ENCODE measurements at regions not wholly inside any gene's neighbourhood (a gene's known extent, or its start where the extent isn't known, plus 50 kb on each side); places are given as distances from the start of the nearest gene placed in this dataset.
A peak's percentile ranks its signal among the peaks of the same experiment; 100 is the strongest.

DNA sequence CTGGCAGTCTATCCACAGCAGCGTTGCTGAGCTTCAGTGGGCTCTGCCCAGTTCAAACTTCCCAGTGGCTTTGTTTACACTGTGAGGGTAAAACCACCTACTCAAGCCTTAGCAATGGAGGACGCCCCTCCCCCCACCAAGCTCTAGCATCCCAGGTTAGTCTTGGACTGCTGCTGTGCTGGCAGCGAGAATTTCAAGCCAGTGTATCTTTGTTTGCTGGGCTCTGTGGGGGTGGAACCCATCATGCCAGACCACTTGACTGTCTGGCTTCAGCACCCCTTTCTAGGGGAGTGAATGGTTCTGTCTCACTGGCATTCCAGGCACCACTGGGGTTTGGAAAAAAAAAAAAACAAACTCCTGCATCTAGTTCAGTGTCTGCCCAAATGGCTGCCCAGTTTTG, 249.7 kb upstream of the SYNCRIP start:
- TF ChIP-seq SUZ12 (IDR thresholded peaks at IDR 0.05; ENCODE audit: extremely low read depth, insufficient read depth, insufficient read length) (no peak), ZNF274 (IDR thresholded peaks at IDR 0.05; ENCODE audit: low read depth, low read length) (no peak), YY1 (IDR thresholded peaks at IDR 0.05; ENCODE audit: insufficient read depth, insufficient read length) (no peak)
- Histone ChIP-seq H3K27me3 (ENCODE audit: insufficient read depth, insufficient read length) (no peaks in the 10 kb centered on the region), H3K36me3 (ENCODE audit: insufficient read depth, insufficient read length, low read length) (no peaks in the 10 kb centered on the region), H3K4me3 (ENCODE audit: insufficient read length, low read depth) (no peak overlapping the region), H3K9ac (ENCODE audit: insufficient read length, low read depth) (no peak overlapping the region), H3K9me3 (ENCODE audit: insufficient read depth, low read length) (peaks cover 8% of the 10 kb centered on the region; the same call in 1 of the 2 replicates), H3K4me1 (ENCODE audit: insufficient read depth, insufficient read length) (no peaks in the 10 kb centered on the region)
- DNase-seq (ENCODE audit: low read depth, low spot score) = peak; percentile 28

GRCh38 chr6:85887461-85887860, 244.8 kb upstream of the SYNCRIP start:
- H3K4me3 ChIP-seq (ENCODE audit: insufficient read length, low read depth) = no peak overlapping the region
- H3K9me3 ChIP-seq (ENCODE audit: insufficient read depth, low read length) = no peaks in the 10 kb centered on the region
- no peaks in the 10 kb centered on the region for H3K4me1 ChIP-seq (ENCODE audit: insufficient read depth, insufficient read length)
- no peak overlapping the region for H3K9ac ChIP-seq (ENCODE audit: insufficient read length, low read depth)
- no peak for TF ChIP-seq SUZ12 (IDR thresholded peaks at IDR 0.05; ENCODE audit: extremely low read depth, insufficient read depth, insufficient read length)
- TF ChIP-seq ZNF274 (IDR thresholded peaks at IDR 0.05; ENCODE audit: low read depth, low read length) = no peak
- TF ChIP-seq YY1 (IDR thresholded peaks at IDR 0.05; ENCODE audit: insufficient read depth, insufficient read length) = no peak
- no peaks in the 10 kb centered on the region for H3K27me3 ChIP-seq (ENCODE audit: insufficient read depth, insufficient read length)
- DNase-seq (ENCODE audit: low read depth, low spot score) = no peak
- no peaks in the 10 kb centered on the region for H3K36me3 ChIP-seq (ENCODE audit: insufficient read depth, insufficient read length, low read length)

DNA sequence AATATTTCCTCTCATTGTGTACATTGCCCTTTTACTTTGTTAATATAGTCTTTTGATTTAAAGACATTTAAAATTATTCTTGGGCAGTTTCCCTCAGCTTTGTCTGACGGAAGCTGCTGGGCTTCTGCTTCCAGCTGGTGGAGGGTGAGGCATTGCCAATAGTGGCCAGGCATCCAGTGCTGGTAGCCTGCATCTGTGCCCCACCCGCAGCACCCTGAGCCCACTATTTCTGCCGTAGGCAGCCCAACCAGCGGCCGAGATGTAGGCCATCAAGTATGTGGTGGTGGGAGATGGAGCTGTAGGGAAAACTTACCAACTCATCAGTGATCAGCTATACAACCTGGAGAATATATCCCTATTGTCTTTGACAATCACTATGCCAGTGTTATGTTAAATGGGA, 226.0 kb upstream of the SYNCRIP start:
- H3K36me3 ChIP-seq (ENCODE audit: insufficient read depth, insufficient read length, low read length) = no peaks in the 10 kb centered on the region
- no peak for DNase-seq (ENCODE audit: low read depth, low spot score)

GRCh38 chr6:85867595-85867994, 224.9 kb upstream of the SYNCRIP start:
- Histone ChIP-seq H3K4me3 (ENCODE audit: insufficient read length, low read depth) (no peak overlapping the region), H3K9ac (ENCODE audit: insufficient read length, low read depth) (no peak overlapping the region), H3K4me1 (ENCODE audit: insufficient read depth, insufficient read length) (no peaks in the 10 kb centered on the region), H3K9me3 (ENCODE audit: insufficient read depth, low read length) (no peaks in the 10 kb centered on the region), H3K36me3 (ENCODE audit: insufficient read depth, insufficient read length, low read length) (no peaks in the 10 kb centered on the region), H3K27me3 (ENCODE audit: insufficient read depth, insufficient read length) (no peaks in the 10 kb centered on the region)
- no peak for TF ChIP-seq ZNF274 (IDR thresholded peaks at IDR 0.05; ENCODE audit: low read depth, low read length)
- TF ChIP-seq YY1 (IDR thresholded peaks at IDR 0.05; ENCODE audit: insufficient read depth, insufficient read length) = no peak
- TF ChIP-seq SUZ12 (IDR thresholded peaks at IDR 0.05; ENCODE audit: extremely low read depth, insufficient read depth, insufficient read length) = no peak
- no peak for DNase-seq (ENCODE audit: low read depth, low spot score)

More for the DNA sequence above, 226.0 kb upstream of the SYNCRIP start:
- no peak overlapping the region for H3K9ac ChIP-seq (ENCODE audit: insufficient read length, low read depth)
- H3K4me1 ChIP-seq (ENCODE audit: insufficient read depth, insufficient read length) = no peaks in the 10 kb centered on the region
- H3K4me3 ChIP-seq (ENCODE audit: insufficient read length, low read depth) = no peak overlapping the region
- TF ChIP-seq ZNF274 (IDR thresholded peaks at IDR 0.05; ENCODE audit: low read depth, low read length) (no peak), SUZ12 (IDR thresholded peaks at IDR 0.05; ENCODE audit: extremely low read depth, insufficient read depth, insufficient read length) (no peak), YY1 (IDR thresholded peaks at IDR 0.05; ENCODE audit: insufficient read depth, insufficient read length) (no peak)
- H3K27me3 ChIP-seq (ENCODE audit: insufficient read depth, insufficient read length) = no peaks in the 10 kb centered on the region
- H3K9me3 ChIP-seq (ENCODE audit: insufficient read depth, low read length) = no peaks in the 10 kb centered on the region

DNA sequence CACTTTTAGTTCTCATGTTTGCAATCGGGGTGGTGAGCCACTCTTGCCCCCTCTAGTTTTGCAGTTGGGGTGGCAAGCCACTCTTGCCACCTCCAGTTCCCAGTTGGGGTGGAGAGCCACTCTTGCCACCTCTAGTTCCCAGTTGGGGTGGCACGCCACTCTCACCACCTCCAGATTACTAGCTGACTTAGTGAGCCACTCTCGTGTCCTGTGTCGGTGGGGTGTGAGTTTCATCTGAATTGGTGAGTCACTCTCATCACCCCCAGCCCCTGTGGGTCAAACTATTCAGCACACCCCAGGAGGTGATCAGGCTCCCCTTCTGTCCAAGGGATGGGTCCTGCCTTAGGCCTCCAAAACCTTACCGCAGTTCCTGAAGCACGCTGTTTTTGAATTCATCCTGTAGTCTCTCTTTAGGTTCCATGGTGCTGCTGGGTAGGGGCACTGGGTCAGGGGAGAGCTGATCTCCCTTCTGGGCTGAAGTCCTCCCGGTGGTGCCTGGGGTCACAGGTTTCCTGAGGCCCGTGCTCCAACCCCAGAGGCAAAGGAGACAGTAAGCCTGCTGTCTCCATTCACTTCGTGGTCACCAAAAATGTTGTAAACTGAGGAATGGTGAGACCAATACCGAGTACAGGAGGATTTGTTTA, 224.2 kb upstream of the SYNCRIP start:
- no peak overlapping the region for H3K4me3 ChIP-seq (ENCODE audit: insufficient read length, low read depth)
- H3K9me3 ChIP-seq (ENCODE audit: insufficient read depth, low read length) = no peaks in the 10 kb centered on the region
- H3K4me1 ChIP-seq (ENCODE audit: insufficient read depth, insufficient read length) = no peaks in the 10 kb centered on the region
- TF ChIP-seq SUZ12 (IDR thresholded peaks at IDR 0.05; ENCODE audit: extremely low read depth, insufficient read depth, insufficient read length) (no peak), YY1 (IDR thresholded peaks at IDR 0.05; ENCODE audit: insufficient read depth, insufficient read length) (no peak), ZNF274 (IDR thresholded peaks at IDR 0.05; ENCODE audit: low read depth, low read length) (no peak)
- no peaks in the 10 kb centered on the region for H3K36me3 ChIP-seq (ENCODE audit: insufficient read depth, insufficient read length, low read length)
- DNase-seq (ENCODE audit: low read depth, low spot score) = no peak
- no peak overlapping the region for H3K9ac ChIP-seq (ENCODE audit: insufficient read length, low read depth)
- H3K27me3 ChIP-seq (ENCODE audit: insufficient read depth, insufficient read length) = no peaks in the 10 kb centered on the region

- H3K9ac ChIP-seq (ENCODE audit: insufficient read length, low read depth) = no peak overlapping the region
- H3K4me3 ChIP-seq (ENCODE audit: insufficient read length, low read depth) = no peak overlapping the region
- no peaks in the 10 kb centered on the region for H3K27me3 ChIP-seq (ENCODE audit: insufficient read depth, insufficient read length)
- no peaks in the 10 kb centered on the region for H3K4me1 ChIP-seq (ENCODE audit: insufficient read depth, insufficient read length)
- H3K36me3 ChIP-seq (ENCODE audit: insufficient read depth, insufficient read length, low read length) = no peaks in the 10 kb centered on the region
- H3K9me3 ChIP-seq (ENCODE audit: insufficient read depth, low read length) = no peaks in the 10 kb centered on the region
- no peak for DNase-seq (ENCODE audit: low read depth, low spot score)
- TF ChIP-seq YY1 (IDR thresholded peaks at IDR 0.05; ENCODE audit: insufficient read depth, insufficient read length) (no peak), ZNF274 (IDR thresholded peaks at IDR 0.05; ENCODE audit: low read depth, low read length) (no peak), SUZ12 (IDR thresholded peaks at IDR 0.05; ENCODE audit: extremely low read depth, insufficient read depth, insufficient read length) (no peak)
Observed at GRCh38 chr6:85866370-85866730, 223.7 kb upstream of the SYNCRIP start.

DNA sequence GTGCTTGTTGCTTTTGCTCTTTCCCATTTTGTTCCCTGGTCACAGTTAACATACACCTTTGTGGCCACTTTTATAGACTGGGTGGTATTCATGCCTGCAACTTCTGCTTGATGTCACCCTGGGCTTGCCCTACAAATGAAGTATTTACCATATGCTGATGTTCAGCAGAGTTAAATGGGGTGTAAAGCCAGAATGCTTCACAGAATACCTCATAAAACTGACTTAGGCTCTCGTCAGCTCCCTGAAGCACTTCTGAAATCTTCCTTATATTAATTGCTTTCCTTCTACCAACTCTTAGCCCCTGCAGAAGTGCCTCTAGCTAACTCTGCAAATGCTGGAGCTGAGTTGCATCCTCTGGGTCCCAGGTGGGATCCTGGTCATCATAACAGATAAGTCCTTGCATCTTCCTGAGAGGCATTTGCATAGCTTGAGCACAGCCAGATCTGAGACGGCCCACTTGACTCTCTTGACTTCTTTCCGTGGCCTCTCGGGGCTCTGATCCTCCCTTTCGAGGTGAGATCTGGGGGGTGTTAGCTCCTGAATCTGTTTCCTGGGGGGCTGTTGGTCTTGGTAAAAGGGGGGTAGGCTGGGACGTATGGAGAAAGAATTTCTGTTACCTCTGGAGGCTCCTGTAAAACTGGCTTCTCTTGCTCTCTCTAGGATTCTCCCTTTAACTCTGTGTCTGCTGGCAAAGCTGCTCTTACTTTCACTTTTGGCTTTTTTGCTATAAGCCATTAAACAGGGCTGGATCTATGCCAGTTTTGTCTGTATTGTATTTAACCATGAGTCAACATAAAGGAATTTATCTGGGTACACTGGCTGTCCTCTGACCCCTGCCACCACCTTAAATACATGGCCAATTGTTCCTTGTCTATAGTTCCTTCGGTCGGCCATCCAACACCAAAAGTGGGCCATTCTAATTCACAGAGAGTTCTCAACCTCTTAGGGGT, 223.0 kb upstream of the SYNCRIP start:
- Histone ChIP-seq H3K36me3 (ENCODE audit: insufficient read depth, insufficient read length, low read length) (no peaks in the 10 kb centered on the region), H3K4me1 (ENCODE audit: insufficient read depth, insufficient read length) (no peaks in the 10 kb centered on the region), H3K4me3 (ENCODE audit: insufficient read length, low read depth) (no peak overlapping the region), H3K27me3 (ENCODE audit: insufficient read depth, insufficient read length) (no peaks in the 10 kb centered on the region), H3K9me3 (ENCODE audit: insufficient read depth, low read length) (no peaks in the 10 kb centered on the region), H3K9ac (ENCODE audit: insufficient read length, low read depth) (no peak overlapping the region)
- DNase-seq (ENCODE audit: low read depth, low spot score) = peak; percentile 16
- no peak for TF ChIP-seq ZNF274 (IDR thresholded peaks at IDR 0.05; ENCODE audit: low read depth, low read length)
- no peak for TF ChIP-seq YY1 (IDR thresholded peaks at IDR 0.05; ENCODE audit: insufficient read depth, insufficient read length)
- no peak for TF ChIP-seq SUZ12 (IDR thresholded peaks at IDR 0.05; ENCODE audit: extremely low read depth, insufficient read depth, insufficient read length)

All from NT2/D1 (cell line).